ENCODE measurements at regions not wholly inside any gene's neighbourhood (a gene's known extent, or its start where the extent isn't known, plus 50 kb on each side); places are given as distances from the start of the nearest gene placed in this dataset.
"Not testable (repeated sequence)": the region's sequence is repeated elsewhere in the genome, so short reads cannot be mapped to it uniquely, and the experiment has no call there.

- DNase-seq (ENCODE audit: low spot score), result no peak
Observed at GRCh38 chr16:75924397-75924796, 198.1 kb upstream of the CPHXL start.

- DNase-seq (ENCODE audit: low spot score), result no peak
Observed at GRCh38 chr16:75927810-75928209, 201.5 kb upstream of the CPHXL start.

GRCh38 chr16:75928295-75928694 is 202.0 kb upstream of the CPHXL start:
- no peak for DNase-seq (ENCODE audit: low spot score)

GRCh38 chr16:75929046-75929445 is 202.8 kb upstream of the CPHXL start:
- no peak for DNase-seq (ENCODE audit: low spot score)

- peak; percentile 11 for DNase-seq (ENCODE audit: low spot score)
Observed at GRCh38 chr16:75931043-75931442, 204.8 kb upstream of the CPHXL start.

- no peak for DNase-seq (ENCODE audit: low spot score)
Observed at GRCh38 chr16:75931970-75932369, 205.7 kb upstream of the CPHXL start.

GRCh38 chr16:75938818-75939217 is 212.5 kb upstream of the CPHXL start:
- DNase-seq (ENCODE audit: low spot score), result peak; percentile 23

GRCh38 chr16:75942351-75942750 is 216.1 kb upstream of the CPHXL start:
- no peak for DNase-seq (ENCODE audit: low spot score)

GRCh38 chr16:75942936-75943335 is 216.6 kb upstream of the CPHXL start:
- no peak for DNase-seq (ENCODE audit: low spot score)

GRCh38 chr16:75943705-75944514 is 217.6 kb upstream of the CPHXL start:
- peak; percentile 63 for DNase-seq (ENCODE audit: low spot score)

GRCh38 chr16:75945916-75946457 is 219.7 kb upstream of the CPHXL start:
- no peak for DNase-seq (ENCODE audit: low spot score)

- no peak for DNase-seq (ENCODE audit: low spot score)
Observed at GRCh38 chr16:75947626-75948239, 221.4 kb upstream of the CPHXL start.

- no peak for DNase-seq (ENCODE audit: low spot score)
Observed at GRCh38 chr16:75948441-75948840, 222.2 kb upstream of the CPHXL start.

GRCh38 chr16:75948886-75949285 is 222.6 kb upstream of the CPHXL start:
- no peak for DNase-seq (ENCODE audit: low spot score)

- no peak for DNase-seq (ENCODE audit: low spot score)
Observed at GRCh38 chr16:75952124-75952523, 225.8 kb upstream of the CPHXL start.

GRCh38 chr16:75957870-75958269 is 231.6 kb upstream of the CPHXL start:
- DNase-seq (ENCODE audit: low spot score), result no peak

GRCh38 chr16:75965504-75966374 is 239.4 kb upstream of the CPHXL start:
- DNase-seq (ENCODE audit: low spot score), result no peak

- DNase-seq (ENCODE audit: low spot score), result not testable (repeated sequence)
Observed at GRCh38 chr16:75969120-75969519, 242.8 kb upstream of the CPHXL start.

- DNase-seq (ENCODE audit: low spot score), result no peak
Observed at GRCh38 chr16:75971334-75971733, 245.0 kb upstream of the CPHXL start.

- no peak for DNase-seq (ENCODE audit: low spot score)
Observed at GRCh38 chr16:75983296-75983695, 257.0 kb upstream of the CPHXL start.

GRCh38 chr16:75983741-75984381 is 257.6 kb upstream of the CPHXL start:
- no peak for DNase-seq (ENCODE audit: low spot score)

- no peak for DNase-seq (ENCODE audit: low spot score)
Observed at GRCh38 chr16:75987323-75987722, 261.0 kb upstream of the CPHXL start.

All from SW480 (cell line).